Left renal pelvis (tissue), 4 donors: ENCODE measurements at regions not wholly inside any gene's neighbourhood (a gene's known extent, or its start where the extent isn't known, plus 50 kb on each side); places are given as distances from the start of the nearest gene placed in this dataset.

Source experiments
- DNase-seq, 4 donors: peaks; one replicate each; pipeline ENCODE4 v3.0.0-alpha.2; 2013; ENCODE audit warnings: low read depth in 4 of 4, low spot score in 3 of 4

DNA sequence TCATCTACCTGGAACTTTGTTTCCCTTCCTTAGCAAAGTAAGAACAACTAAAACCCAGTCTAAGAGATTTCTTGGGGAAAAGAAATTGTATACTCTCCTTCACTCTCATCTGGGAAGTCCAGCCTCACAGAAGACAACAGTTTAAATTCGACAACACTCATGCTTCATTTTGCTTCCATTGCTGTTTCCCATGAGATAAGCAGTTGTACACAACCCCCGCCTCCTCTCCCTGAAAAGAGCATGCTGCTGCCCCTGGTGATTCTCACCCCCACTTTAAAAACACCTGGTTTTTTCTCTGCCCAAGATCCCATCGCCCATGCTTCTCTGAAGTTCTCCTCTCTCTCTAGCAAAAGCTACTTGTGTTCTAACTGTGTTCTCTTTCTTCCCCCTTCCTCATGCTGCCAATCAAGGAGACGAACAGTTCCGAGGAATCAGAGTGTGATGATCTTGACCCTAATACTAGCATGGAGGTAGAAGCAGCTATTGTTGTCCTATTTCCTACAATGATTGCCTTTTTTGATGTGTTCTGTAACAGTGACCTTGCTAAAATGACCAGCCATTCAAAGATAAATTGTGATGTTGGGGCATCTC, 51.1 kb upstream of the UMPS start:
- no peak for DNase-seq
